T47D (cell line): ENCODE measurements at regions not wholly inside any gene's neighbourhood (a gene's known extent, or its start where the extent isn't known, plus 50 kb on each side); places are given as distances from the start of the nearest gene placed in this dataset.
A peak's percentile ranks its signal among the peaks of the same experiment; 100 is the strongest.

Source experiments
- DNase-seq, 2 experiments: peaks; one replicate each; pipeline versions ENCODE4 v3.0.0 to v3.0.0-alpha.2; 2011 to 2012; ENCODE audit warnings: low read depth in 1 of 2, low spot score in 1 of 2
- JUND ChIP-seq: IDR thresholded peaks from 2 replicates; pipeline ENCODE4 v1.6.1; 2012; ENCODE audit warnings: low read depth
- in situ Hi-C: cut with HindIII; loops from 2 replicates; pipeline ENCODE4 v1.10.0; 2016; ENCODE audit warnings: low sequenced_read_pairs, low pct_unique_long_range_greater_than_20kb

DNA sequence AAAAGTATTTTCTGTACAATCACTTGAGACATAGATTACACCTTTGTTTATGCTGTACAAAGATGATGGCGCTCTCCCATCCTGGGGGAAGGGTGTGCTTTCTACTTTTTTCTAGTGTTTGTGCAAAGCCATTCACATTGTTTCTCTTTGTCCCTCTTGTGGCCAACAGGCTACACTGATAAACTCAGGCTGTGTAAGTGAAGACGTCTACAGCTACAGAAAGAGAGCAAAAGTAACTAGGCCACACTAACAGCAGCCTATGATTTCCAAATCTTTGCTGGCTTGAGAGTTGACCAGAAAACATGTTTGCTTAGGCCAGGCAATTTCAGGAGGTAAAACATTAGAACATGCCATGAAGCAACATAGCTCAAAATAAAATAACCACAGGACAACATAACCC lies 75.1 kb downstream of the FOXB1 start:
- DNase-seq, result peak in 1 of 2 experiments; percentile 26
- no peak for TF ChIP-seq JUND

DNA sequence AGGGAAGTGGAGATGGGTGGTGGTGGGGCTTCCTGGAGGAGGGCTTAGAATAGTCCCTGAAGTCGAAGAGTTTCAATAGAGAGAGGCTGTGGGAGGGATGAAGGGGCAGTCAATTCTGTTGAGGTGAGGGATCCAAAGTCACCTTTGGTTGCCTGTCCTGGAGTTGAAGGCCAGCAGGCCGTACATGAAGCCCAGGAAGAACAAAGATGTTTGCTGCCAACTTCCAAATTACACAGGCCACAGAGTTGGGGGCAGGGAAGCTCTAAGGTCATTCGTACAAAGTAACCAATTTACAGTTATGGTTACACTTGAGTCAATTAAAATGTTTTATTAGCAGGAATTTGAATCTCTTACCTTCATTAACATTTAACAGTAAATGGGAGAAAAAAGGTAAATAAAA lies 77.9 kb downstream of the FOXB1 start:
- no peak for DNase-seq
- in situ Hi-C loops, result no loop called here
- TF ChIP-seq JUND, result no peak

More for the DNA sequence above, 75.1 kb downstream of the FOXB1 start:
- in situ Hi-C loops, result no loop called here

DNA sequence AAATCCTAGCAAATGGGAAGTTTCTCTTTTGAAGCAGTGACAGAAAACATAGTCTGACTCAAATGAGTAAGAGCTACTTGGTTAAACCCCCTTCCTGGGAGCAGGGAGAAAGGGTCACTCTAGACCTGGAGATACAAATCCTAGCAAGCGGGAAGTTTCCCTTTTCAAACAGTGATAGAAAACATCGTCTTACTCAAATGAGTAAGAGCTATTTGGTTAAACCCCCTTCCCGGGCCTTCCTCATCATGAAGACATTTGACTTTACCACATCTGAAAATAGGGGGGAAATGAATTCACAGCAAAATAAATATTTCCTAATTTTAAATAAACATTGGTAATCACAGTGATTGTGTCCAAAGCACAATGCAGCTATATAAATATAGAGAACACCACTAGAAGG lies 79.2 kb downstream of the FOXB1 start:
- no peak for DNase-seq
- TF ChIP-seq JUND, result no peak
- in situ Hi-C loops, result no loop called here

DNA sequence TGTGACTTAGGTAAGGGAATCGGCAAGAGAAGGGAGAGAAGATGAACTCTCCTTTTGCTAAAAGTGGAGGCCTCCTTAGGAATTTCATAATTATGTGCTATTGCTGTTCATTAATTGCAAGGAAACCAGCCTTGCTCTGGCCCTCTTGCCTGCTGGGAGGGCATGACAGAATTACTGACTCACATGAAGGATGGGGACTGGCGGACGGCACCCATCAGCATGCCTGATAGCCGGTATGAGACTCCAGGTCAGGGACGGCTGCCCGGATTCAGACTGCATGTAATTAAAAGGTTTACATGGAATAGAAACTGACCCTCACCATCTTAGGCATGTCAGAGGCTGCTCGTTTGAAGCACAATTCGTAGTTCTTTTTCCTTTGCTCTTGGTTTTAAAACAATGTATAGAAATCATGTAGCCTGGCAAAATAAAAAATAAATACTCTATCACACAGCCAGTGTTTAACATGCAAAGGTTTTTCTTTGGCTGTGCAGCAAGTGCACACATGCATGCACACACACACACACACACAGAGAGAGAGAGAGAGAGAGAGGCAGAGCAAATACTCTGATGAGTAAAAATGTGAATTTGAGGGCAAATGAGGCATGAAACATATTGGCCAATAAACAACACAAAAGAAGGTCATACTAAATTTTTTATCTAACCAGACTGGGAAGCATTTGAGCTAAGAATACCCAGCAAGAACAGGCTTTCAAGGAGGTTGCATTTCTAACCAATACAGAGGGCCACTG lies 82.7 kb downstream of the FOXB1 start:
- no peak for TF ChIP-seq JUND
- no peak for DNase-seq
- in situ Hi-C loops, result no loop called here

DNA sequence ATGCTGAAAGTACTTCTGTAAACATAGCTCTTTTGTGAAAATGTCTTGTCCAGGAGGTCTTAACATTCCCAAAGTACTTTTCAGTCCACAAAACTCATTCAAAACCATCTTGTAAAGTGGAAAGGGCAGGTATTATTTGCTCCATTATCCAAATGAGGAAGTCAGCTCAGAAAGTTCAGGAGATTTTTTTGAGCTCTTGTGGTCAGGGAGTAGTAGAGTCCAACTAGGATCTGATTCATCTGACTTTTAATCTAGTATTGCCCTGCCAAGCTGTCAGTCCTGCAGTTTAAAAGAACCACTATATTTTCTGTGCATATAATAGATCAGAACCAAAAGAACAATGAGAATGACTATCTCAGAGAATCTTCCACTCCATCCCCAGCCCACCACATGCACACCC lies 83.5 kb downstream of the FOXB1 start:
- in situ Hi-C loops, result no loop called here
- no peak for TF ChIP-seq JUND
- no peak for DNase-seq

DNA sequence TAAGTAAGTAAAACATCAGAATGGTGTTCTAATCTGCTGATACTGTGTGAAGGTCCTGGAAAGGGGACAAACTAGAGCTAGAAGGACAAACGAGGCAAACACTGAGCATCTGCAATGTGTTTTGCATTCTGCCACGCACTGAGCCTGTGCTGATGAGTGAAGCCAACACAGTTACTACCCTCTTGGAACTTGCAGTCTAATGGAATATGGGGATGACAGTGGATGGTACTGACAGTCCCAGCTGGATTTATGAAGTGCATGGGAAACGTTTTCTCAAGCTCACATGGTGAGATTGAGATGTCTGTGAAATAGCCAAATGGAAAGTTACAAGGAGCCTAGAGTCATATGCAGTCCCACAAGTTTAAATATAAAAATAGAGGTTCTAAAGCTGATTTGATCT lies 86.6 kb downstream of the FOXB1 start:
- DNase-seq, result no peak
- TF ChIP-seq JUND, result no peak
- in situ Hi-C loops, result no loop called here

DNA sequence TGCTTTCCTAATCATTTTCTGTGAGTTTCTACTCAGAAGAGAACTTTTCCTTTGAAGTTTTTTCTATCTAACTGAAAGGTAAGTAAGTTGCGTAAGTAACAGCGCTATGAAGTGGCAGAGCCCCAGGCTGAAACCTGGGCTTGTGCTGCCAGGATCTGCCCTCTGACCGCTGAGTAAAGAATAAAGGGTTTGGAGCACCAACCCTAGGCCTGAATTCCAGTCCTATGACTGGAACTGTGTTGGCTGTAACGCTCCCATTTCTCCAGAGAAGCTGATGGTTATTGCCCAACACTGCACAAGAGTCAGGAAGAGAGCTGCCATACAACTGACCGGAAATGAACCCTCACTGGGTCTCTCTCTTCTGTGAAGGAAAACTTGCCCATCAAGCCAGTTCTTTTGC lies 87.0 kb downstream of the FOXB1 start:
- no peak for TF ChIP-seq JUND
- in situ Hi-C loops, result no loop called here
- DNase-seq, result peak in 1 of 2 experiments; percentile 18

DNA sequence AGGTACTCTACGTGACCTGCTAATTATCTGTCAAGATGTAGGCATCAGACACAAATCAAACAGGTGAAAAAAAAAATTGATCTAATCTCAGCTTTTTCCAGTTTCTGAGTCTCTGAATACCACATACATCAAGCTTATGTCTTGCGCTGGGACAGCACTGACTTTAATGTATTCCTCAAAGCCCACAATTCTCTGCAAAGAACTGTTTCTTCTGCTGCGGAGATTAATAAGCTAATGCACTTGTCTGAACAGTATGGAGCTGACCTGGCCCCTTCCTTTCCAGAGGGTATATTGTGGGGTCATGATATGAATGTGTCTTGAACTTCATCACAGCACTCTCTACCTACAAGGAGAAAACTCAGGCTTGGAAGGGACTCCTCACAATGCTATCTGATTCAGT lies 87.8 kb downstream of the FOXB1 start:
- TF ChIP-seq JUND, result no peak
- DNase-seq, result no peak
- in situ Hi-C loops, result no loop called here

DNA sequence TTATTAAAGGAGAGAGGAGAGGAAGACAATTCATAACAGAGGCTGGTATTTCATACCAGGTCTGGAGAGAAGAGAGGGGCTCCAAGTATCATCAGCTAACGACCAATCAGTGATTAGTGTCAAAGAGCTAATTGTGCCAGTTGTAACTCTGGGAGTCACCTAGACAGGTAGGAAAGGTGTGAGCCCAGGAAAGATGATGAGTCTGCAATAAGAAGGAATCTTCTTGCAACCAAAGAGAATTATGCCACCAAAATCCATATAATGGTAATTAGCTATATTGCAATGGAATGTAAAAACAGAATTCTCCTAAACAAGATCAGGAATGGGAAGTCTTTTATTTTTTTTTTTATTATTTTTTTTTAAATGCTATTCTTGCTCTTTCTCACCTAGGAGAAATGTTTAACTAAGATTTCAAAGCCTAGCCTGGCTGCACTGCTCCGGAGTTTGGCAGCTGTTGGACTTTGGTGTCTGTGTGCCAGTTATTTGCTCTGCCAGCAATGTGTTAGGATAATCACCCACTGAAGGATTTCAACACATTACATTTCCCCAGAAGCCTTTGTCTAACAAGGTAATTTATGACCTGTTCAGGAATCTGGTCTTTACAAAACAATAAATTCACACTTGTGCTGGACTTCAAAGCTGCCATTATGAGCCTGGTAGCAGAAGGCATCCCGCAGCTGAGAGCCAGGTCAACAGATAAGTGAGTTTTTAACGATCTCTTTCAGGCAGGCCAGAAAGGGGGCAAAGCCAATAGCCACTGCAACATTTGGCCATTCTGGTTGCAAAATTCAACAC lies 89.4 kb downstream of the FOXB1 start:
- TF ChIP-seq JUND, result no peak
- in situ Hi-C loops, result no loop called here
- no peak for DNase-seq

DNA sequence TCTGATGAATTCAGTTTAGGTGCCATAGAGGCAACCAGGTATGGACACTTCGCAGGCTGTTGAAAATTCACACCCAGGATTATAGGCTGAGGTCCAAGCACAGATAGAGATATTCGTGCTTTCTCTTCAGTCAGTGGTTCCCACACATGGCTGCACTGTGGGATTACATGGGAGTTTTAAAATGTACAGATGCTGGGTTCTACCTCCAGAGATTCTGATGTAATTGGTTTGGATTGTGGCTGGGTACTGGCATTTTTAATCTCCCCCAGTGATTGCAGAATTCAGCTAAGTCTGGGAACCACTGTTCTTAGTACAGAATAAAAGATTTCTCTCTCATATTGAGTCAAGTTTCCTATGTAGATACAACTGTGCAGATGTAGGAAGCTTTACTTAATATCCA lies 91.6 kb downstream of the FOXB1 start:
- TF ChIP-seq JUND, result no peak
- in situ Hi-C loops, result no loop called here
- DNase-seq, result no peak

DNA sequence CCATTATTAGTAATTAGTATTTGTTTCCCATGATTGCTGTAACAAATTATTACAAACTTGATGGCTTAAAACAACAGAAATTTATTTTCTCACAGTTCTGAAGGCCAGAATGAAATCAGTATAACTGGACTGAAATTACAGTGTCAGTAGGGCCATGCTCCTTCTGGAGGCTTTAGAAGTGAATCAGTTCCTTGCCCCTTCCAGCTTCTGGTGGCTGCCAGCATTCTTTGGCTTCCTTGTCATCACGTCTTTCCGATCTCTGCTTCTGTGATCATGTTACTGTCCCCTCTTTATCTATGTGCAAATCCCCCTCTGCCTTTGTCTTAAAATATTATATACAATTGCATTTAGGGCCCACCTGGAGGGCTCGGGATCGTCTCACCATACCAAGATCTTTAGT lies 92.0 kb downstream of the FOXB1 start:
- DNase-seq, result no peak
- in situ Hi-C loops, result no loop called here
- TF ChIP-seq JUND, result no peak

DNA sequence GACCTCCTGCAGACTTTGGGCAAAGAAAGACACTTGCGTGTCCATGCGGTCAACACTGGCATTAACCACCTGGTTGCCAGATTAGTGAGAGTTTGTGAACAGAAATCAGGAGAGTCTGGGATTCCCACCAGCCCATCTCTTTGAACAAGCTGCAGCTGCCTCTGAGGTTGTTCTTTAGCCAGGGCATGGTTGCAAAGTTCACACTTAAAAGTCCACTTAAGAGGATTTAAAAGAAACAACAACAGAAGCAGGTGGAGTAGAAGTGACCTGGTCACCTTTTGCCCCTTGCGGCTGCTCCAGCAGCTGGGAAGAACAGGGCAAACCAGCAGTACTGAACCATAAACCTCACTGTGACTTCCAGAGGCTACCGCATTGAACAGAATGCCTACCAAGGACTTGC lies 97.3 kb downstream of the FOXB1 start:
- no peak for TF ChIP-seq JUND
- peak in 1 of 2 experiments; percentile 11 for DNase-seq
- in situ Hi-C loops, result no loop called here

DNA sequence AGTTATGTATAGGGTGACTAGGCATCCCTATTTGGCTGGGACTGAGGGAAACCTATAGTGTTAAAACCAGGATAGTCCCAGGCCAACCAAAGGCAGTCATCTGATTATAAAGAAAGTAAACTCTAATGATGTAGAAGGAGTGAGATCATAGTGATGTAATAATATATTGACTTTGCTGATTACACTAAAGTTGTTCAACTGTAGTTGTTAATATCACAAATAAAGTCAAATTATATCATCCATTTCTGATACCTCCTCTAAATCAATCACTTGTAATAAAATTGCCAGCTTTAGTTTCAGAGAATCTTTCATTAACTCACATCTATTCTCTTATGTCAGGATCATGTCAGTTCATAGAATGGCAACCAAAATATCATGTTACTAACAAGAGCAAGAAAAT lies 98.6 kb downstream of the FOXB1 start:
- DNase-seq, result no peak
- no peak for TF ChIP-seq JUND
- in situ Hi-C loops, result no loop called here
